GM12875 (cell line): ENCODE measurements at regions not wholly inside any gene's neighbourhood (a gene's known extent, or its start where the extent isn't known, plus 50 kb on each side); places are given as distances from the start of the nearest gene placed in this dataset.

Source experiments
- H3K4me3 ChIP-seq: one replicate; pipeline ENCODE4 v1.5.1; 2011; ENCODE audit warnings: low read depth, low read length, control low read depth
- CTCF ChIP-seq: IDR thresholded peaks from 2 replicates; pipeline ENCODE4 v1.5.1; 2011; ENCODE audit warnings: low read depth, mild to moderate bottlenecking, control low read depth, inconsistent platforms, low read length, moderate library complexity, borderline replicate concordance; ENCODE audit not compliant: insufficient read depth

GRCh38 chr1:65497256-65497830, 76.9 kb downstream of the LEPR start:
- TF ChIP-seq CTCF = no peak
- H3K4me3 ChIP-seq = no peak overlapping the region

GRCh38 chr1:65503427-65503826, 83.0 kb downstream of the LEPR start:
- H3K4me3 ChIP-seq = no peak overlapping the region
- no peak for TF ChIP-seq CTCF

- no peak overlapping the region for H3K4me3 ChIP-seq
- TF ChIP-seq CTCF = no peak
These were observed 83.8 kb downstream of the LEPR start for GRCh38 chr1:65504263-65504662.

- H3K4me3 ChIP-seq = no peak overlapping the region
- TF ChIP-seq CTCF = no peak
These were observed 85.3 kb downstream of the LEPR start for GRCh38 chr1:65505547-65506300.

GRCh38 chr1:65508051-65508450, 87.6 kb downstream of the LEPR start:
- H3K4me3 ChIP-seq = no peak overlapping the region
- no peak for TF ChIP-seq CTCF

GRCh38 chr1:65509912-65510680, 89.6 kb downstream of the LEPR start:
- no peak overlapping the region for H3K4me3 ChIP-seq
- TF ChIP-seq CTCF = no peak
